OCI-LY1 (cell line): ENCODE measurements at regions not wholly inside any gene's neighbourhood (a gene's known extent, or its start where the extent isn't known, plus 50 kb on each side); places are given as distances from the start of the nearest gene placed in this dataset.

Experiments used
- H2AFZ ChIP-seq: fragments of 200-600 bp; sonication (generic), shearing (Covaris generic); 2 replicates; pipeline ENCODE4 v1.6.0; 2014; ENCODE audit warnings: antibody characterized with exemption, mild to moderate bottlenecking, low read length
- H3F3A ChIP-seq: fragments of 200-600 bp; sonication (generic), shearing (Covaris generic); 2 replicates; pipeline ENCODE4 v1.6.0; 2014; ENCODE audit warnings: mild to moderate bottlenecking, antibody characterized with exemption, low read length, moderate library complexity; ENCODE audit not compliant: insufficient read depth
- H3K27ac ChIP-seq: fragments of 200-600 bp; sonication (generic); 2 replicates; pipeline ENCODE4 v1.5.1; 2014; ENCODE audit warnings: low read length, mixed run types, mild to moderate bottlenecking, low read depth; ENCODE audit not compliant: poor library complexity, severe bottlenecking
- H3K27me3 ChIP-seq: fragments of 200-600 bp; sonication (generic); 2 replicates; pipeline ENCODE4 v1.6.0; 2014; ENCODE audit warnings: antibody characterized with exemption, mild to moderate bottlenecking, low read length, moderate library complexity; ENCODE audit not compliant: insufficient read depth
- H3K36me3 ChIP-seq: fragments of 200-600 bp; sonication (generic); 2 replicates; pipeline ENCODE4 v1.6.1; 2014; ENCODE audit warnings: mild to moderate bottlenecking, antibody characterized with exemption, low read length, moderate library complexity, mixed read lengths; ENCODE audit not compliant: insufficient read depth
- H3K4me1 ChIP-seq: fragments of 200-600 bp; sonication (generic); 2 replicates; pipeline ENCODE4 v1.5.1; 2014; ENCODE audit warnings: mild to moderate bottlenecking, low read length, moderate library complexity; ENCODE audit not compliant: insufficient read depth, severe bottlenecking
- H3K4me2 ChIP-seq: fragments of 200-600 bp; sonication (generic), shearing (Covaris generic); 2 replicates; pipeline ENCODE4 v1.6.1; 2014; ENCODE audit warnings: low read length
- H3K4me3 ChIP-seq: fragments of 200-600 bp; sonication (generic); 2 replicates; pipeline ENCODE4 v1.5.1; 2014; ENCODE audit warnings: low read length, low read depth, mild to moderate bottlenecking, mixed read lengths; ENCODE audit not compliant: poor library complexity, severe bottlenecking
- H3K79me2 ChIP-seq: fragments of 200-600 bp; shearing (Covaris generic); 2 replicates; pipeline ENCODE4 v1.6.1; 2016; ENCODE audit warnings: mixed run types, low read length, mixed read lengths; ENCODE audit not compliant: insufficient read depth
- H3K9ac ChIP-seq: fragments of 200-600 bp; sonication (generic), shearing (Covaris generic); 2 replicates; pipeline ENCODE4 v1.6.1; 2014; ENCODE audit warnings: mild to moderate bottlenecking, low read length, mixed read lengths
- H3K9me2 ChIP-seq: fragments of 200-600 bp; sonication (generic), shearing (Covaris generic); 2 replicates; pipeline ENCODE4 v1.6.1; 2014; ENCODE audit warnings: low read depth, mild to moderate bottlenecking, low read length, mixed read lengths
- H3K9me3 ChIP-seq: fragments of 200-600 bp; shearing (Covaris generic); 2 replicates; pipeline ENCODE4 v1.6.1; 2014; ENCODE audit warnings: low read length, mixed read lengths
- H4K20me1 ChIP-seq: fragments of 200-600 bp; sonication (generic), shearing (Covaris generic); 2 replicates; pipeline ENCODE4 v1.6.0; 2016; ENCODE audit warnings: mild to moderate bottlenecking, low read length; ENCODE audit not compliant: insufficient read depth
- EZH2 ChIP-seq: fragments of 200-600 bp; sonication (generic), shearing (Covaris generic); IDR thresholded peaks from 2 replicates; pipeline ENCODE4 v1.8.0; 2017; ENCODE audit warnings: borderline replicate concordance, mixed run types, mild to moderate bottlenecking, antibody characterized with exemption, low read length, moderate library complexity, mixed read lengths
- TF ChIP-seq, protein P1 (sequence below): fragments of 200-600 bp; sonication (generic), shearing (Covaris generic); IDR thresholded peaks from 2 replicates; pipeline ENCODE4 v1.5.1; 2017; ENCODE audit warnings: mild to moderate bottlenecking, antibody characterized with exemption, low read length, moderate library complexity, mixed read lengths

DNA sequence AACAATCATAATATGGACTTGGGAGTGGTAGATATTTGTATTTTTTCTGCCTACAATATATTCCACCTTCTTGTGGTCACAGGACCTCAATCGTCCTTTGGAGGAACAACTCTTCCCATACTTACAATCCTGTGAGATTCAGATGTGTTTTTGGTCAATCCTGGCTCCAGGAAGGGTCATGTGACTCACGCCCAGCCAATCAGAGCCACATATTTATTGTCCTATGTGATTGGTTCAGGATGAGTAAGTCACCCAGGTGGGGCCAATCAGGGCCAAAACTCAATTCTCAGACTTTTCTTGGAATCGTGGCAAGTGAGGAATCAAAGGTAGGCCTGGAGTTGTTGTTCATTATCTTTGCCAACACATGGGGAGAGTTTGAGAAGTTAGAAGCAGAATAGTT is 264.9 kb downstream of the SUDS3 start:
- no peaks in the 10 kb centered on the region for H3K79me2 ChIP-seq
- H2AFZ ChIP-seq, result no peak overlapping the region
- H3K9me2 ChIP-seq, result no peaks in the 10 kb centered on the region
- TF ChIP-seq, protein P1, sequence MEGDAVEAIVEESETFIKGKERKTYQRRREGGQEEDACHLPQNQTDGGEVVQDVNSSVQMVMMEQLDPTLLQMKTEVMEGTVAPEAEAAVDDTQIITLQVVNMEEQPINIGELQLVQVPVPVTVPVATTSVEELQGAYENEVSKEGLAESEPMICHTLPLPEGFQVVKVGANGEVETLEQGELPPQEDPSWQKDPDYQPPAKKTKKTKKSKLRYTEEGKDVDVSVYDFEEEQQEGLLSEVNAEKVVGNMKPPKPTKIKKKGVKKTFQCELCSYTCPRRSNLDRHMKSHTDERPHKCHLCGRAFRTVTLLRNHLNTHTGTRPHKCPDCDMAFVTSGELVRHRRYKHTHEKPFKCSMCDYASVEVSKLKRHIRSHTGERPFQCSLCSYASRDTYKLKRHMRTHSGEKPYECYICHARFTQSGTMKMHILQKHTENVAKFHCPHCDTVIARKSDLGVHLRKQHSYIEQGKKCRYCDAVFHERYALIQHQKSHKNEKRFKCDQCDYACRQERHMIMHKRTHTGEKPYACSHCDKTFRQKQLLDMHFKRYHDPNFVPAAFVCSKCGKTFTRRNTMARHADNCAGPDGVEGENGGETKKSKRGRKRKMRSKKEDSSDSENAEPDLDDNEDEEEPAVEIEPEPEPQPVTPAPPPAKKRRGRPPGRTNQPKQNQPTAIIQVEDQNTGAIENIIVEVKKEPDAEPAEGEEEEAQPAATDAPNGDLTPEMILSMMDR, result no peak
- no peak for TF ChIP-seq EZH2
- H3F3A ChIP-seq, result no peaks in the 10 kb centered on the region
- no peaks in the 10 kb centered on the region for H3K9me3 ChIP-seq
- no peak overlapping the region for H3K4me2 ChIP-seq
- no peak overlapping the region for H3K27ac ChIP-seq
- no peak overlapping the region for H3K4me3 ChIP-seq
- H3K36me3 ChIP-seq, result no peaks in the 10 kb centered on the region
- H3K4me1 ChIP-seq, result no peaks in the 10 kb centered on the region
- H3K27me3 ChIP-seq, result no peaks in the 10 kb centered on the region
- no peaks in the 10 kb centered on the region for H4K20me1 ChIP-seq
- no peak overlapping the region for H3K9ac ChIP-seq

DNA sequence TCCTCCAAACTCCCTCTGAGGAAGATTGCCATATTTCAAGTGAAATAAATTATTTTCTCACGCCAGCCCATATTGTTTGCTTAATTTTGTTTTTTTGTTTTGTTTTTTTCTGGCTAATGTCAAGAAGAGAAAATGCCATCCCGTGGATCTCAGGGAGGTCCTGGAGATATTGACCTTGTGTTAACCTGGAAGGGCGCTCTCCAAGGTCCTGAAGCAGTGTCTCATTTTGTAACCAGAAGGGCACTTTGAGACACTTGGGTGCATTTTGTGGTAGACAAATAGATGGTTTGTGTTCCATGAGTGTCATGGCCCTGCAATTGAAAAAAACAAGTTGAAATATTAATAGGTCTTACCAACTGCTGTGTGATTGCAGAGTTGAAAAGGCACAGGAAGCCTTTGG is 268.9 kb downstream of the SUDS3 start:
- TF ChIP-seq, protein P1, result no peak
- TF ChIP-seq EZH2, result no peak
- Histone ChIP-seq H3K4me3 (no peak overlapping the region), H3K9ac (no peak overlapping the region), H3K9me3 (no peaks in the 10 kb centered on the region), H3K79me2 (no peaks in the 10 kb centered on the region), H3K4me1 (no peaks in the 10 kb centered on the region), H3K36me3 (no peaks in the 10 kb centered on the region), H2AFZ (no peak overlapping the region), H3K27ac (no peak overlapping the region), H3K9me2 (no peaks in the 10 kb centered on the region), H3F3A (no peaks in the 10 kb centered on the region), H3K27me3 (no peaks in the 10 kb centered on the region), H4K20me1 (no peaks in the 10 kb centered on the region), H3K4me2 (no peak overlapping the region)

DNA sequence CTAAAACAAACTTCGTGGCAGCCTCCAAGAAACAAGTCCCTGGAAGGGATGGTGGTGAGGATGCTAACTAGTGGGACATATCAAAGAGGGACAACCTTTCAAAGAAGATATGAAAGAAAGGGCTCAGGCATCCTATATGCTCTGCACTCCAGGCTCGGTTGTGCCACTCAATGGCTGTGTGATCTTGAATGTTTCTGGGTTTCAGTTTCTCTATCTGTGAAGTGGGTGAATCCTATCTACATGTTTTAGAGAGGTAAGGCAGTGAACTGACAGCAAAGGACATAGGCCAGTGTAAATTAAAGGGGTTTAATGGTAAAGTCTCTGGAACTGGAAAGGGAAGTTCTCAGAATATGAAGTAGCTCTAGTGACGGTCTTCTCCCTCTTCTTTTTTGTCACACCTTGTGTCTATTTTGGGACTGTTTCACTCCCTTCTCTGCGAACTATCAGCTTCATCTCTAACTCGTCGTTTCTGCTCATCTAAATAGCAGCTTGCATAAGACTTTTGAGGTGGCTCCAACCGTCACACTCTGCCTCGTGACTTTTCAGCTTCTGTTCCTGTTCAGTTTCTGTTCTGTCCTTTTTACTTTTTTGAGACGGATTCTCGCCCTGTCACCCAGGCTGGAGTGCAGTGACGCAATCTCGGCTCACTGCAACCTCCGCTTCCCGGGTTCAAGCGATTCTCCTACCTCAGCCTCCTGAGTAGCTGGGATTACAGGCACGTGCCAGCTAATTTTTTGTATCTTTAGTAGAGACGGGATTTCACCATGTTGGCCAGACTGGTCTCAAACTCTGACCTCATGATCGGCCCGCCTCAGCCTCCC is 273.6 kb downstream of the SUDS3 start:
- Histone ChIP-seq H4K20me1 (no peaks in the 10 kb centered on the region), H3K4me2 (no peak overlapping the region), H3K79me2 (no peaks in the 10 kb centered on the region), H3K9me3 (no peaks in the 10 kb centered on the region), H3K36me3 (no peaks in the 10 kb centered on the region), H3K27ac (no peak overlapping the region), H3K4me3 (no peak overlapping the region), H3K9ac (no peak overlapping the region), H2AFZ (no peak overlapping the region), H3K9me2 (no peaks in the 10 kb centered on the region), H3K4me1 (no peaks in the 10 kb centered on the region), H3K27me3 (no peaks in the 10 kb centered on the region), H3F3A (no peaks in the 10 kb centered on the region)
- TF ChIP-seq, protein P1, result no peak
- TF ChIP-seq EZH2, result no peak
